ENCODE measurements at regions not wholly inside any gene's neighbourhood (a gene's known extent, or its start where the extent isn't known, plus 50 kb on each side); places are given as distances from the start of the nearest gene placed in this dataset.

GRCh38 chr5:96058084-96058483 is 96.4 kb upstream of the ELL2 start:
- Histone ChIP-seq H3K4me1 (peaks cover 0 to 7% (median 5%) of the 10 kb centered on the region in 3 donors), H3K9me3 (no peaks in the 10 kb centered on the region), H3K27me3 (no peaks in the 10 kb centered on the region), H3K27ac (no peak overlapping the region), H3K36me3 (no peaks in the 10 kb centered on the region), H3K4me3 (no peak overlapping the region)
- intact Hi-C loops (cut with DNase I) = no loop called here
- no peak for TF ChIP-seq CTCF (IDR thresholded peaks at IDR 0.05)
- no peak for FAIRE-seq
- ATAC-seq = no peak
- no peak for DNase-seq

GRCh38 chr5:96054311-96055030 is 92.8 kb upstream of the ELL2 start:
- WGBS, 2 donors = 84 to 89% methylated on average over 5 of the region's 5 CpGs
- H3K27me3 ChIP-seq = no peaks in the 10 kb centered on the region
- DNase-seq (no peak), ATAC-seq (no peak), FAIRE-seq (no peak)
- no peak for TF ChIP-seq CTCF (IDR thresholded peaks at IDR 0.05)
- H3K4me3 ChIP-seq = no peak overlapping the region
- no peaks in the 10 kb centered on the region for H3K36me3 ChIP-seq
- H3K9me3 ChIP-seq = no peaks in the 10 kb centered on the region
- H3K27ac ChIP-seq = no peak overlapping the region
- peaks cover 0 to 15% (median 14%) of the 10 kb centered on the region in 3 donors for H3K4me1 ChIP-seq
- intact Hi-C loops (cut with DNase I) = no loop called here

- H3K27ac ChIP-seq = peak overlapping the region in 1 of 4 donors; percentile 2
- ATAC-seq = no peak
- no peak for TF ChIP-seq CTCF (IDR thresholded peaks at IDR 0.05)
- DNase-seq = no peak
- WGBS, 2 donors = 72 to 73% methylated on average over 3 of the region's 3 CpGs
- peaks cover 0 to 25% (median 14%) of the 10 kb centered on the region in 3 donors for H3K4me1 ChIP-seq
- FAIRE-seq = no peak
- H3K9me3 ChIP-seq = no peaks in the 10 kb centered on the region
- no peaks in the 10 kb centered on the region for H3K27me3 ChIP-seq
- no peak overlapping the region for H3K4me3 ChIP-seq
- no peaks in the 10 kb centered on the region for H3K36me3 ChIP-seq
- intact Hi-C loops (cut with DNase I) = no loop called here
Observed at GRCh38 chr5:96053063-96053735, 91.5 kb upstream of the ELL2 start.

GRCh38 chr5:96052374-96052773 is 90.7 kb upstream of the ELL2 start:
- ATAC-seq = no peak
- Histone ChIP-seq H3K36me3 (no peaks in the 10 kb centered on the region), H3K9me3 (no peaks in the 10 kb centered on the region), H3K27me3 (no peaks in the 10 kb centered on the region), H3K27ac (peak overlapping the region in 1 of 4 donors; percentile 49), H3K4me3 (no peak overlapping the region), H3K4me1 (peaks cover 0 to 25% (median 14%) of the 10 kb centered on the region in 3 donors)
- no peak for FAIRE-seq
- TF ChIP-seq CTCF (IDR thresholded peaks at IDR 0.05) = no peak
- WGBS, 2 donors = 98% methylated on average over 1 of the region's 1 CpG
- no peak for DNase-seq
- intact Hi-C loops (cut with DNase I) = no loop called here

GRCh38 chr5:96051401-96051830 is 89.8 kb upstream of the ELL2 start:
- WGBS, 2 donors = 50 to 63% methylated on average over 4 of the region's 4 CpGs
- TF ChIP-seq CTCF (IDR thresholded peaks at IDR 0.05) = no peak
- H3K4me1 ChIP-seq = peaks cover 0 to 25% (median 14%) of the 10 kb centered on the region in 3 donors
- no peaks in the 10 kb centered on the region for H3K27me3 ChIP-seq
- FAIRE-seq (no peak), ATAC-seq (peak; percentile 36 to 76 (median 62)), DNase-seq (peak in 2 of 6 donors; percentile 28 to 55)
- no peaks in the 10 kb centered on the region for H3K9me3 ChIP-seq
- H3K4me3 ChIP-seq = no peak overlapping the region
- intact Hi-C loops (cut with DNase I) = no loop called here
- peak overlapping the region in 3 of 4 donors; percentile 7 to 50 (median 49) for H3K27ac ChIP-seq
- H3K36me3 ChIP-seq = no peaks in the 10 kb centered on the region

Data from pancreas (tissue), 10 donors.